ENCODE measurements at regions not wholly inside any gene's neighbourhood (a gene's known extent, or its start where the extent isn't known, plus 50 kb on each side); places are given as distances from the start of the nearest gene placed in this dataset.

DNA sequence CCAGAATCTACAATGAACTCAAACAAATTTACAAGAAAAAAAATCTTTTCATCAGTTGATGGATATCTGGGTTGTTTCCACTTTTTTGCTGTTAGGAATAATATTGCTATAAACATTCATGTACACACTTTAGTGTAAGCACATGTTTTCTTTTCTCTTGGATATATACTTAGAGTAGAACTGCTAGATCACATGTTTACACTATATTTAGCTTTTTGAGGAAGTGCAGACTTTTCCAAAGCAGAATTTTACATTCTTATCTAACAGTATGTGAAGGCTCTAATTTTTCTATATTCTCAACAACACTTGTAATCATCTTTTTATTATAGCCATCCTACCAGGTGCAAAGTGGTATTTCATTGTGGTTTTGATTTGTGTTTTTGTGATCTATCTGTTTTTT lies 103.6 kb upstream of the RMP24 start:
- H3K4me1 ChIP-seq (replicated peaks in 1 of 4; ENCODE audit: control insufficient read depth in 3 of 4, insufficient read depth in 4 of 4, low read length in 3 of 4): no peaks in the 10 kb centered on the region
- no peak overlapping the region for H2BK120ac ChIP-seq (replicated peaks; ENCODE audit: low read depth, low read length)
- no peak overlapping the region for H2BK15ac ChIP-seq (ENCODE audit: low read length)
- H4K5ac ChIP-seq (ENCODE audit: insufficient read length, low read depth, low read length): no peak overlapping the region
- no peak overlapping the region for H2BK5ac ChIP-seq (ENCODE audit: low read depth, low read length)
- no peak overlapping the region for H3K9ac ChIP-seq (replicated peaks in 1 of 4; ENCODE audit: extremely low read depth in 1 of 4, low read depth in 3 of 4, low read length in 3 of 4)
- H3K9me3 ChIP-seq (ENCODE audit: insufficient read depth in 2 of 2, low read depth in 1 of 2, low read length in 1 of 2): peaks cover 10 to 13% of the 10 kb centered on the region in 2 experiments; a peak in 3 of 4 replicates
- H4K20me1 ChIP-seq (replicated peaks in 1 of 2; ENCODE audit: control insufficient read depth in 1 of 2, insufficient read depth in 2 of 2, low read length in 2 of 2): no peaks in the 10 kb centered on the region
- H2BK20ac ChIP-seq (ENCODE audit: low read length): no peak overlapping the region
- no peaks in the 10 kb centered on the region for H3K27me3 ChIP-seq (replicated peaks in 1 of 4; ENCODE audit: control insufficient read depth in 3 of 4, extremely low read depth in 1 of 4, insufficient read depth in 3 of 4, low read length in 3 of 4)
- FAIRE-seq (no peak), DNase-seq (ENCODE audit: low read depth in 1 of 2, low spot score in 2 of 2) (no peak)
- H3K4ac ChIP-seq (replicated peaks; ENCODE audit: insufficient read length, low read depth, low read length): no peak overlapping the region
- H4K91ac ChIP-seq (replicated peaks; ENCODE audit: insufficient read length, low read length): no peak overlapping the region
- peaks cover 0 to 8% (median 0%) of the 10 kb centered on the region in 4 experiments; a peak in 2 of 8 replicates for H3K36me3 ChIP-seq (ENCODE audit: control insufficient read depth in 2 of 4, insufficient read depth in 4 of 4, low read length in 3 of 4)
- H3K4me3 ChIP-seq (ENCODE audit: extremely low read depth in 1 of 4, insufficient read depth in 2 of 4, low read depth in 3 of 4, low read length in 4 of 4): no peak overlapping the region
- no peak overlapping the region for H3K27ac ChIP-seq (ENCODE audit: low read depth, low read length)
- no peak overlapping the region for H4K8ac ChIP-seq (ENCODE audit: extremely low read depth, insufficient read depth, low read length)
- H3K23me2 ChIP-seq (ENCODE audit: low read depth, low read length): no peaks in the 10 kb centered on the region
- H2BK12ac ChIP-seq (ENCODE audit: low read depth, low read length): no peak overlapping the region
- no peaks in the 10 kb centered on the region for H3K79me1 ChIP-seq (ENCODE audit: low read depth, low read length)
- H2AFZ ChIP-seq (ENCODE audit: low read length): no peak overlapping the region
- ChIA-PET CTCF (ENCODE audit: partially characterized antibody) (interaction anchor here (0.7 to 2.0 kb wide), 3 partner anchors 11 to 115 kb away, joined by 3 to 5 read pairs (median 4); no protein-coding TSS in a partner anchor), POLR2A (ENCODE audit: partially characterized antibody) (no interaction called here)
- no peak overlapping the region for H3K14ac ChIP-seq (ENCODE audit: insufficient read length)
- no peak overlapping the region for H3K18ac ChIP-seq (ENCODE audit: extremely low read depth, low read length)
- H3K23ac ChIP-seq (ENCODE audit: insufficient read length): no peak overlapping the region
- H2AK5ac ChIP-seq (ENCODE audit: low read depth, low read length): no peak overlapping the region
- H3K56ac ChIP-seq (replicated peaks; ENCODE audit: insufficient read length, low read depth, low read length): no peak overlapping the region
- H3K4me2 ChIP-seq (ENCODE audit: insufficient read depth in 1 of 2, low read depth in 2 of 2, low read length in 2 of 2): no peak overlapping the region
- no peaks in the 10 kb centered on the region for H3K79me2 ChIP-seq (ENCODE audit: control insufficient read depth in 1 of 2, insufficient read depth in 2 of 2, low read length in 2 of 2)
- TF ChIP-seq, protein P1, sequence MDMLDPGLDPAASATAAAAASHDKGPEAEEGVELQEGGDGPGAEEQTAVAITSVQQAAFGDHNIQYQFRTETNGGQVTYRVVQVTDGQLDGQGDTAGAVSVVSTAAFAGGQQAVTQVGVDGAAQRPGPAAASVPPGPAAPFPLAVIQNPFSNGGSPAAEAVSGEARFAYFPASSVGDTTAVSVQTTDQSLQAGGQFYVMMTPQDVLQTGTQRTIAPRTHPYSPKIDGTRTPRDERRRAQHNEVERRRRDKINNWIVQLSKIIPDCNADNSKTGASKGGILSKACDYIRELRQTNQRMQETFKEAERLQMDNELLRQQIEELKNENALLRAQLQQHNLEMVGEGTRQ (IDR thresholded peaks at IDR 0.05; ENCODE audit: low read length): no peak
- TF ChIP-seq EZH2 (IDR thresholded peaks at IDR 0.05; ENCODE audit: low read depth, low read length, severe bottlenecking): no peak
- TF ChIP-seq SRF (IDR thresholded peaks at IDR 0.05; ENCODE audit: low read depth, low read length): no peak
- no peak for TF ChIP-seq TEAD4 (IDR thresholded peaks at IDR 0.05; ENCODE audit: low read depth, low read length)
- TF ChIP-seq CHD1 (IDR thresholded peaks at IDR 0.05; ENCODE audit: low read depth, low read length): no peak
- TF ChIP-seq BRCA1 (IDR thresholded peaks at IDR 0.05; ENCODE audit: low read depth, low read length): no peak
- TF ChIP-seq NANOG (IDR thresholded peaks at IDR 0.05; ENCODE audit: insufficient read depth, low read depth, low read length, poor library complexity, severe bottlenecking): no peak
- no peak for TF ChIP-seq ATF2 (IDR thresholded peaks at IDR 0.05; ENCODE audit: low read length)
- no peak for TF ChIP-seq SUZ12 (IDR thresholded peaks at IDR 0.05; ENCODE audit: low read length)
- no peak for TF ChIP-seq HDAC6 (IDR thresholded peaks at IDR 0.05; ENCODE audit: low read depth, low read length)
- no peak for TF ChIP-seq GABPA (IDR thresholded peaks at IDR 0.05; ENCODE audit: borderline replicate concordance, insufficient read depth, low read length)
- TF ChIP-seq SIX5 (IDR thresholded peaks at IDR 0.05; ENCODE audit: low read depth, low read length): no peak
